ENCODE measurements at regions not wholly inside any gene's neighbourhood (a gene's known extent, or its start where the extent isn't known, plus 50 kb on each side); places are given as distances from the start of the nearest gene placed in this dataset.

DNA sequence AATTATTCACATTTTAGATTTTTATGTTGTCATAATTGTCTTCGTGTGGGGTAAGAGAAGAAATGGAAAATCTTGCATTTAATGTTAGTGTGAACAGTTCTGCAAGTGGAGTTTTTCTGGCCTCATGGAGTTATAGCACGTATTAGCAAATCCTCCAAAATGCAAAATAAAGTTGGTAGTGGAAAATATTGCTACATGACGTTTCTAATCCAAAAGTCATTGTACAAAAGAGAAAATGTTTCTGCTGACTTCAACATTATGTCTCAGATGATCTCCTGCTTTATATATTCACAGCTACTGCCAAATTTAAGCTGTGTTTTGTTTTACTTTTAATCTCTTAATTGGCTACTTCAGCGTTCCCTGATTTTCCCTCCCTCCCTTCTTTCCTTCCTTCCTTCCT, 1804.0 kb upstream of the RAG2 start:
- Mint-ChIP-seq H3K4me1 (no peaks in the 10 kb centered on the region), H3K27me3 (ENCODE audit: low read depth) (no peaks in the 10 kb centered on the region; the same call in none of the 2 replicates), H3K4me3 (no peak overlapping the region), H3K27ac (no peak overlapping the region), H3K9me3 (peaks cover 75% of the 10 kb centered on the region), H3K36me3 (peaks cover 52% of the 10 kb centered on the region)
- TF ChIP-seq ZNF416 (CRISPR knock-in tag; IDR thresholded peaks at IDR 0.05) = no peak
- no peak for TF ChIP-seq NR3C1 (CRISPR knock-in tag; conservative IDR thresholded peaks at IDR 0.05; ENCODE audit: low read depth)
- TF ChIP-seq ATF1 (CRISPR knock-in tag; IDR thresholded peaks at IDR 0.05) = no peak
- TF ChIP-seq, protein P1, sequence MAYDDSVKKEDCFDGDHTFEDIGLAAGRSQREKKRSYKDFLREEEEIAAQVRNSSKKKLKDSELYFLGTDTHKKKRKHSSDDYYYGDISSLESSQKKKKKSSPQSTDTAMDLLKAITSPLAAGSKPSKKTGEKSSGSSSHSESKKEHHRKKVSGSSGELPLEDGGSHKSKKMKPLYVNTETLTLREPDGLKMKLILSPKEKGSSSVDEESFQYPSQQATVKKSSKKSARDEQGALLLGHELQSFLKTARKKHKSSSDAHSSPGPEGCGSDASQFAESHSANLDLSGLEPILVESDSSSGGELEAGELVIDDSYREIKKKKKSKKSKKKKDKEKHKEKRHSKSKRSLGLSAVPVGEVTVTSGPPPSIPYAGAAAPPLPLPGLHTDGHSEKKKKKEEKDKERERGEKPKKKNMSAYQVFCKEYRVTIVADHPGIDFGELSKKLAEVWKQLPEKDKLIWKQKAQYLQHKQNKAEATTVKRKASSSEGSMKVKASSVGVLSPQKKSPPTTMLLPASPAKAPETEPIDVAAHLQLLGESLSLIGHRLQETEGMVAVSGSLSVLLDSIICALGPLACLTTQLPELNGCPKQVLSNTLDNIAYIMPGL (CRISPR knock-in tag; IDR thresholded peaks at IDR 0.05) = no peak
- TF ChIP-seq, protein P2, sequence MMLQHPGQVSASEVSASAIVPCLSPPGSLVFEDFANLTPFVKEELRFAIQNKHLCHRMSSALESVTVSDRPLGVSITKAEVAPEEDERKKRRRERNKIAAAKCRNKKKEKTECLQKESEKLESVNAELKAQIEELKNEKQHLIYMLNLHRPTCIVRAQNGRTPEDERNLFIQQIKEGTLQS (CRISPR knock-in tag; conservative IDR thresholded peaks at IDR 0.05) = no peak
- no peak for TF ChIP-seq ESRRA (CRISPR knock-in tag; IDR thresholded peaks at IDR 0.05; ENCODE audit: borderline replicate concordance)
- TF ChIP-seq, protein P3, sequence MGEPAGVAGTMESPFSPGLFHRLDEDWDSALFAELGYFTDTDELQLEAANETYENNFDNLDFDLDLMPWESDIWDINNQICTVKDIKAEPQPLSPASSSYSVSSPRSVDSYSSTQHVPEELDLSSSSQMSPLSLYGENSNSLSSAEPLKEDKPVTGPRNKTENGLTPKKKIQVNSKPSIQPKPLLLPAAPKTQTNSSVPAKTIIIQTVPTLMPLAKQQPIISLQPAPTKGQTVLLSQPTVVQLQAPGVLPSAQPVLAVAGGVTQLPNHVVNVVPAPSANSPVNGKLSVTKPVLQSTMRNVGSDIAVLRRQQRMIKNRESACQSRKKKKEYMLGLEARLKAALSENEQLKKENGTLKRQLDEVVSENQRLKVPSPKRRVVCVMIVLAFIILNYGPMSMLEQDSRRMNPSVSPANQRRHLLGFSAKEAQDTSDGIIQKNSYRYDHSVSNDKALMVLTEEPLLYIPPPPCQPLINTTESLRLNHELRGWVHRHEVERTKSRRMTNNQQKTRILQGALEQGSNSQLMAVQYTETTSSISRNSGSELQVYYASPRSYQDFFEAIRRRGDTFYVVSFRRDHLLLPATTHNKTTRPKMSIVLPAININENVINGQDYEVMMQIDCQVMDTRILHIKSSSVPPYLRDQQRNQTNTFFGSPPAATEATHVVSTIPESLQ (CRISPR knock-in tag; IDR thresholded peaks at IDR 0.05) = no peak
- TF ChIP-seq, protein P4, sequence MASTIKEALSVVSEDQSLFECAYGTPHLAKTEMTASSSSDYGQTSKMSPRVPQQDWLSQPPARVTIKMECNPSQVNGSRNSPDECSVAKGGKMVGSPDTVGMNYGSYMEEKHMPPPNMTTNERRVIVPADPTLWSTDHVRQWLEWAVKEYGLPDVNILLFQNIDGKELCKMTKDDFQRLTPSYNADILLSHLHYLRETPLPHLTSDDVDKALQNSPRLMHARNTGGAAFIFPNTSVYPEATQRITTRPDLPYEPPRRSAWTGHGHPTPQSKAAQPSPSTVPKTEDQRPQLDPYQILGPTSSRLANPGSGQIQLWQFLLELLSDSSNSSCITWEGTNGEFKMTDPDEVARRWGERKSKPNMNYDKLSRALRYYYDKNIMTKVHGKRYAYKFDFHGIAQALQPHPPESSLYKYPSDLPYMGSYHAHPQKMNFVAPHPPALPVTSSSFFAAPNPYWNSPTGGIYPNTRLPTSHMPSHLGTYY (CRISPR knock-in tag; IDR thresholded peaks at IDR 0.05) = no peak
- TF ChIP-seq RORB (CRISPR knock-in tag; IDR thresholded peaks at IDR 0.05) = no peak
- TF ChIP-seq, protein P5, sequence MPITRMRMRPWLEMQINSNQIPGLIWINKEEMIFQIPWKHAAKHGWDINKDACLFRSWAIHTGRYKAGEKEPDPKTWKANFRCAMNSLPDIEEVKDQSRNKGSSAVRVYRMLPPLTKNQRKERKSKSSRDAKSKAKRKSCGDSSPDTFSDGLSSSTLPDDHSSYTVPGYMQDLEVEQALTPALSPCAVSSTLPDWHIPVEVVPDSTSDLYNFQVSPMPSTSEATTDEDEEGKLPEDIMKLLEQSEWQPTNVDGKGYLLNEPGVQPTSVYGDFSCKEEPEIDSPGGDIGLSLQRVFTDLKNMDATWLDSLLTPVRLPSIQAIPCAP (CRISPR knock-in tag; IDR thresholded peaks at IDR 0.05) = no peak
- no peak for TF ChIP-seq ZNF317 (CRISPR knock-in tag; IDR thresholded peaks at IDR 0.05; ENCODE audit: borderline replicate concordance, low read depth)
- TF ChIP-seq, protein P6, sequence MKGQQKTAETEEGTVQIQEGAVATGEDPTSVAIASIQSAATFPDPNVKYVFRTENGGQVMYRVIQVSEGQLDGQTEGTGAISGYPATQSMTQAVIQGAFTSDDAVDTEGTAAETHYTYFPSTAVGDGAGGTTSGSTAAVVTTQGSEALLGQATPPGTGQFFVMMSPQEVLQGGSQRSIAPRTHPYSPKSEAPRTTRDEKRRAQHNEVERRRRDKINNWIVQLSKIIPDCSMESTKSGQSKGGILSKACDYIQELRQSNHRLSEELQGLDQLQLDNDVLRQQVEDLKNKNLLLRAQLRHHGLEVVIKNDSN (CRISPR knock-in tag; IDR thresholded peaks at IDR 0.05) = no peak
- TF ChIP-seq RELA (CRISPR knock-in tag; IDR thresholded peaks at IDR 0.05; ENCODE audit: borderline replicate concordance) = no peak
- TF ChIP-seq CREB1 (CRISPR knock-in tag; IDR thresholded peaks at IDR 0.05) = no peak
- TF ChIP-seq, protein P7, sequence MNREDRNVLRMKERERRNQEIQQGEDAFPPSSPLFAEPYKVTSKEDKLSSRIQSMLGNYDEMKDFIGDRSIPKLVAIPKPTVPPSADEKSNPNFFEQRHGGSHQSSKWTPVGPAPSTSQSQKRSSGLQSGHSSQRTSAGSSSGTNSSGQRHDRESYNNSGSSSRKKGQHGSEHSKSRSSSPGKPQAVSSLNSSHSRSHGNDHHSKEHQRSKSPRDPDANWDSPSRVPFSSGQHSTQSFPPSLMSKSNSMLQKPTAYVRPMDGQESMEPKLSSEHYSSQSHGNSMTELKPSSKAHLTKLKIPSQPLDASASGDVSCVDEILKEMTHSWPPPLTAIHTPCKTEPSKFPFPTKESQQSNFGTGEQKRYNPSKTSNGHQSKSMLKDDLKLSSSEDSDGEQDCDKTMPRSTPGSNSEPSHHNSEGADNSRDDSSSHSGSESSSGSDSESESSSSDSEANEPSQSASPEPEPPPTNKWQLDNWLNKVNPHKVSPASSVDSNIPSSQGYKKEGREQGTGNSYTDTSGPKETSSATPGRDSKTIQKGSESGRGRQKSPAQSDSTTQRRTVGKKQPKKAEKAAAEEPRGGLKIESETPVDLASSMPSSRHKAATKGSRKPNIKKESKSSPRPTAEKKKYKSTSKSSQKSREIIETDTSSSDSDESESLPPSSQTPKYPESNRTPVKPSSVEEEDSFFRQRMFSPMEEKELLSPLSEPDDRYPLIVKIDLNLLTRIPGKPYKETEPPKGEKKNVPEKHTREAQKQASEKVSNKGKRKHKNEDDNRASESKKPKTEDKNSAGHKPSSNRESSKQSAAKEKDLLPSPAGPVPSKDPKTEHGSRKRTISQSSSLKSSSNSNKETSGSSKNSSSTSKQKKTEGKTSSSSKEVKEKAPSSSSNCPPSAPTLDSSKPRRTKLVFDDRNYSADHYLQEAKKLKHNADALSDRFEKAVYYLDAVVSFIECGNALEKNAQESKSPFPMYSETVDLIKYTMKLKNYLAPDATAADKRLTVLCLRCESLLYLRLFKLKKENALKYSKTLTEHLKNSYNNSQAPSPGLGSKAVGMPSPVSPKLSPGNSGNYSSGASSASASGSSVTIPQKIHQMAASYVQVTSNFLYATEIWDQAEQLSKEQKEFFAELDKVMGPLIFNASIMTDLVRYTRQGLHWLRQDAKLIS (CRISPR knock-in tag; IDR thresholded peaks at IDR 0.05; ENCODE audit: borderline replicate concordance) = no peak
- TF ChIP-seq NR1H2 (CRISPR knock-in tag; IDR thresholded peaks at IDR 0.05) = no peak
- TF ChIP-seq, protein P8, sequence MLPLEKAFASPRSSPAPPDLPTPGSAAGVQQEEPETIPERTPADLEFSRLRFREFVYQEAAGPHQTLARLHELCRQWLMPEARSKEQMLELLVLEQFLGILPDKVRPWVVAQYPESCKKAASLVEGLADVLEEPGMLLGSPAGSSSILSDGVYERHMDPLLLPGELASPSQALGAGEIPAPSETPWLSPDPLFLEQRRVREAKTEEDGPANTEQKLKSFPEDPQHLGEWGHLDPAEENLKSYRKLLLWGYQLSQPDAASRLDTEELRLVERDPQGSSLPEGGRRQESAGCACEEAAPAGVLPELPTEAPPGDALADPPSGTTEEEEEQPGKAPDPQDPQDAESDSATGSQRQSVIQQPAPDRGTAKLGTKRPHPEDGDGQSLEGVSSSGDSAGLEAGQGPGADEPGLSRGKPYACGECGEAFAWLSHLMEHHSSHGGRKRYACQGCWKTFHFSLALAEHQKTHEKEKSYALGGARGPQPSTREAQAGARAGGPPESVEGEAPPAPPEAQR (CRISPR knock-in tag; IDR thresholded peaks at IDR 0.05) = no peak
- TF ChIP-seq, protein P9, sequence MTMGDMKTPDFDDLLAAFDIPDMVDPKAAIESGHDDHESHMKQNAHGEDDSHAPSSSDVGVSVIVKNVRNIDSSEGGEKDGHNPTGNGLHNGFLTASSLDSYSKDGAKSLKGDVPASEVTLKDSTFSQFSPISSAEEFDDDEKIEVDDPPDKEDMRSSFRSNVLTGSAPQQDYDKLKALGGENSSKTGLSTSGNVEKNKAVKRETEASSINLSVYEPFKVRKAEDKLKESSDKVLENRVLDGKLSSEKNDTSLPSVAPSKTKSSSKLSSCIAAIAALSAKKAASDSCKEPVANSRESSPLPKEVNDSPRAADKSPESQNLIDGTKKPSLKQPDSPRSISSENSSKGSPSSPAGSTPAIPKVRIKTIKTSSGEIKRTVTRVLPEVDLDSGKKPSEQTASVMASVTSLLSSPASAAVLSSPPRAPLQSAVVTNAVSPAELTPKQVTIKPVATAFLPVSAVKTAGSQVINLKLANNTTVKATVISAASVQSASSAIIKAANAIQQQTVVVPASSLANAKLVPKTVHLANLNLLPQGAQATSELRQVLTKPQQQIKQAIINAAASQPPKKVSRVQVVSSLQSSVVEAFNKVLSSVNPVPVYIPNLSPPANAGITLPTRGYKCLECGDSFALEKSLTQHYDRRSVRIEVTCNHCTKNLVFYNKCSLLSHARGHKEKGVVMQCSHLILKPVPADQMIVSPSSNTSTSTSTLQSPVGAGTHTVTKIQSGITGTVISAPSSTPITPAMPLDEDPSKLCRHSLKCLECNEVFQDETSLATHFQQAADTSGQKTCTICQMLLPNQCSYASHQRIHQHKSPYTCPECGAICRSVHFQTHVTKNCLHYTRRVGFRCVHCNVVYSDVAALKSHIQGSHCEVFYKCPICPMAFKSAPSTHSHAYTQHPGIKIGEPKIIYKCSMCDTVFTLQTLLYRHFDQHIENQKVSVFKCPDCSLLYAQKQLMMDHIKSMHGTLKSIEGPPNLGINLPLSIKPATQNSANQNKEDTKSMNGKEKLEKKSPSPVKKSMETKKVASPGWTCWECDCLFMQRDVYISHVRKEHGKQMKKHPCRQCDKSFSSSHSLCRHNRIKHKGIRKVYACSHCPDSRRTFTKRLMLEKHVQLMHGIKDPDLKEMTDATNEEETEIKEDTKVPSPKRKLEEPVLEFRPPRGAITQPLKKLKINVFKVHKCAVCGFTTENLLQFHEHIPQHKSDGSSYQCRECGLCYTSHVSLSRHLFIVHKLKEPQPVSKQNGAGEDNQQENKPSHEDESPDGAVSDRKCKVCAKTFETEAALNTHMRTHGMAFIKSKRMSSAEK (CRISPR knock-in tag; IDR thresholded peaks at IDR 0.05; ENCODE audit: borderline replicate concordance) = no peak
- no peak for TF ChIP-seq FOXP1 (CRISPR knock-in tag; IDR thresholded peaks at IDR 0.05; ENCODE audit: borderline replicate concordance)
- POLR2A ChIA-PET = no interaction called here
- CTCF ChIA-PET = no interaction called here
- no peak for DNase-seq (ENCODE audit: low spot score)
- ATAC-seq = no peak

All from WTC11 (cell line).